ENCODE measurements at regions not wholly inside any gene's neighbourhood (a gene's known extent, or its start where the extent isn't known, plus 50 kb on each side); places are given as distances from the start of the nearest gene placed in this dataset.

DNA sequence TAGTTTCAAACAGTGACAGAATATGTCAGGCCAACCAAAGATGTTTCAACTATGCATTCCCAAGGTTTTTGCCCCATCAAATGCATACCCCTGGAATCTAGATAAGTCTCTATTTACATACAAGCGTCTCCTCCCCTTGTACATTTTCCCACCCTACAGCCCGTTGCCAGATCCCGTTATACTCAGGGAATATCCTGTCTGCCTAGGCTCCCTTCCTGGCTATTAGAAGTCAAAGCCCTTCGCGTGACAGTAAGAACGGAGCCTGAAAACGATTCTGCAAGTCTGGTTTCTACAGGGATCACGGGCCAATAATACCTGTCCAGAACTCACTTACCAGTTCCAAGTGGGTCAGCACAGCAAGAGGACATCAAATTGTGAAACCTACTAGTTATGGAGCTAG, 134.8 kb downstream of the LACC1 start:
- TF ChIP-seq, protein P1, sequence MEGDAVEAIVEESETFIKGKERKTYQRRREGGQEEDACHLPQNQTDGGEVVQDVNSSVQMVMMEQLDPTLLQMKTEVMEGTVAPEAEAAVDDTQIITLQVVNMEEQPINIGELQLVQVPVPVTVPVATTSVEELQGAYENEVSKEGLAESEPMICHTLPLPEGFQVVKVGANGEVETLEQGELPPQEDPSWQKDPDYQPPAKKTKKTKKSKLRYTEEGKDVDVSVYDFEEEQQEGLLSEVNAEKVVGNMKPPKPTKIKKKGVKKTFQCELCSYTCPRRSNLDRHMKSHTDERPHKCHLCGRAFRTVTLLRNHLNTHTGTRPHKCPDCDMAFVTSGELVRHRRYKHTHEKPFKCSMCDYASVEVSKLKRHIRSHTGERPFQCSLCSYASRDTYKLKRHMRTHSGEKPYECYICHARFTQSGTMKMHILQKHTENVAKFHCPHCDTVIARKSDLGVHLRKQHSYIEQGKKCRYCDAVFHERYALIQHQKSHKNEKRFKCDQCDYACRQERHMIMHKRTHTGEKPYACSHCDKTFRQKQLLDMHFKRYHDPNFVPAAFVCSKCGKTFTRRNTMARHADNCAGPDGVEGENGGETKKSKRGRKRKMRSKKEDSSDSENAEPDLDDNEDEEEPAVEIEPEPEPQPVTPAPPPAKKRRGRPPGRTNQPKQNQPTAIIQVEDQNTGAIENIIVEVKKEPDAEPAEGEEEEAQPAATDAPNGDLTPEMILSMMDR (IDR thresholded peaks at IDR 0.05; ENCODE audit: borderline replicate concordance, insufficient read depth, low read depth, low read length) = no peak
- no peak overlapping the region for H3K4me3 ChIP-seq (ENCODE audit: low read depth, low read length)

DNA sequence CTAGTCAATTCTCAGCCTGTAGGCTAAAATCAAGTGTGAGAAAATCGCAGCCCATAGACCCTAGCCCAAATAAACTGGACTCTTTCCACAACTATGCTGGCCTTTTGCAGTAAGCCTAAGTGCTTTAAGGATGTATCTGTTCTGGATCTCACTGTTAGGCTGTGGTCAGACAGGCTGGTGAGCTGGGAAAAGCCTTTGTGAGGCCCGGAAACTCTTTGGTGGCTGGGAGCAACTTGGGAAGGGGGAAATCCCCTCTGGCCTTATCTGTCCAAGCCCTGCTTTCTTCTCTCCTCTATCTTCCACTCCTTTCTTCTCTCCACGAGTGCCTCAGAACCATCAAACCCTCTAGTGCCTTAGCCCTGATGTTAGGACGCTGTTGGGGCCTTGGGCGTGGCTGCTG, 135.4 kb downstream of the LACC1 start:
- TF ChIP-seq, protein P1 (IDR thresholded peaks at IDR 0.05; ENCODE audit: borderline replicate concordance, insufficient read depth, low read depth, low read length) = no peak
- H3K4me3 ChIP-seq (ENCODE audit: low read depth, low read length) = no peak overlapping the region

DNA sequence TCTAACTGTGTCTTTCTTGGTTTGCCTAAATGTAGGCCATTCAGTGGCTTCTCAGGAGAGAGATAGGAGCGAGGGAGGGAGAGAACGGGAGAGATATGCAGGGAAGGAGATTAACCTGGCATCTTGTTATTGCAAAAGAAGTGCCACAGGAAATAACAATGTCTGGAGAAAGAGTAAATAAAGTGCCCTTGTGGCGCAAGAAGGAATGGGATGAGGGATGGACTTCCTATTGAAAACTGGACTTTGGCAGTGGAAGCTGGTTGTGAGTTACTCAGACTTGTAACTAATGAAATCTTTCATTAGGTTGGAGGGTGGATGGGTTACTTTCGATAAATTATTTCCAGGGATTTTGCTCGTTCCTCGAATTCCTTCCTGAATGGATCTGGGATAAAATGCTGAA, 136.1 kb downstream of the LACC1 start:
- H3K4me3 ChIP-seq (ENCODE audit: low read depth, low read length) = no peak overlapping the region
- TF ChIP-seq, protein P1 (IDR thresholded peaks at IDR 0.05; ENCODE audit: borderline replicate concordance, insufficient read depth, low read depth, low read length) = no peak

DNA sequence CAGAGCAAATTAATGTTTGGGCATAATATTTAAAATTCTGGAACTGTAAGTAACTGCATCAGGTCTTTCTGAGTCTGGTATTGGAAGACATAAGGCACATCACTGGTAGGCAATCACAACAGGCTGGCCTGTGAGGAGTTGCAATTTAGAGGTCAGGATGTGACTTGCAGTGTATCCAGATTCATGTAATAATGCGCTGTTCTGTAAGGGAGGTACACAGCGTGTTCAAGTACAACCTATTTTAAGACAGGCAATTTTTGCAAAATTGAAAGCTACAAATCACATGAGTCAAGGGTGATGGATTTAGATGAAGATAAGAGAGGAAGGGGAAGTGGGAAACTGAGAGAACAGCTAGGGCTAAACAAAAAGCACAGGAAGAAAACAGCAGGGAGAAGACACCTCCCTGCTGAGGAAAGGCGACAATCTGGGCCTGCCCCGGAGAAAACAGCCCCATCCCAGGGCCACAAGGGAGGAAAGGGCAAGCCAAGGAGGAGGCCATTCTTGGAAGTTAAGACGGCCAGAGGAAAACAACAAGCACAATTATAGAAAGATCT, 138.1 kb downstream of the LACC1 start:
- H3K4me3 ChIP-seq (ENCODE audit: low read depth, low read length) = no peak overlapping the region
- TF ChIP-seq, protein P1 (IDR thresholded peaks at IDR 0.05; ENCODE audit: borderline replicate concordance, insufficient read depth, low read depth, low read length) = no peak

DNA sequence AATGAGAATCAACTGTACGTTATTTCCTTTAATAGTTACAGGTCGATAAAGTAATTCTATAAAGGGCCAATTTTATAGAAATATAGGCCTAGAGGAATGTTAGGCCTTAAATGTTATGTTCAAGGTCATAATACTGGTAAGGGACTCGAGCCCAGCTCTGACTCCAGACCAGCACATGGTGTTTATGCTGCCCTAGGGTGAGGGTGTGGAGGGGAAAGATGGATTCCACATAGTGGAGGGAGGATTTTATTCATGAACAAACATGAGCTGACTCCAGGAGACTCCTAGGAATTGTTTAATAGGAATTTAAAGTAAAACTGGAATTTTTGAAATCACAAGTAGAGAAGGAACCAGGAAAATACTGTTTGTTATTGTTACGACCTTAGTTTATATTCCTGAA, 139.9 kb downstream of the LACC1 start:
- H3K4me3 ChIP-seq (ENCODE audit: low read depth, low read length) = no peak overlapping the region
- TF ChIP-seq, protein P1 (IDR thresholded peaks at IDR 0.05; ENCODE audit: borderline replicate concordance, insufficient read depth, low read depth, low read length) = no peak

DNA sequence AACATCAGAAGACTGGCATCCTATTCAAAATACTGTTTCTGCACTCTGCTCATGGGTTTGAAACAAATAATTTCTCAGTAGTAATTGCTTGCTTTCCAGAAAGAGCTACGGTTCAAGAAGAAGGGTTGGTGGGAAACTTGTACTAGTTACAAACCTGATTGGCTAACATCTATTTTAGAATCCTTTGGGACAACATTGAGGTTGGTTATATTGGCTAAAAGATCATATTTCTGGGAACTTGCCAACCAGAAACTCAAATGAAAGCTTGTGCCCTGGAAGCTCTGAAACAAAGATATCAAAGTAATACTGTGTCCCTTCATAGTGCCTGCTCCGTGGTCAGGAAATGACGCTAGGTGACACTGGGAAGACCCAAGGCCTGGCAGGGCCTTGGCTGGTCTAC, 141.7 kb downstream of the LACC1 start:
- TF ChIP-seq, protein P1 (IDR thresholded peaks at IDR 0.05; ENCODE audit: borderline replicate concordance, insufficient read depth, low read depth, low read length) = no peak
- H3K4me3 ChIP-seq (ENCODE audit: low read depth, low read length) = no peak overlapping the region

DNA sequence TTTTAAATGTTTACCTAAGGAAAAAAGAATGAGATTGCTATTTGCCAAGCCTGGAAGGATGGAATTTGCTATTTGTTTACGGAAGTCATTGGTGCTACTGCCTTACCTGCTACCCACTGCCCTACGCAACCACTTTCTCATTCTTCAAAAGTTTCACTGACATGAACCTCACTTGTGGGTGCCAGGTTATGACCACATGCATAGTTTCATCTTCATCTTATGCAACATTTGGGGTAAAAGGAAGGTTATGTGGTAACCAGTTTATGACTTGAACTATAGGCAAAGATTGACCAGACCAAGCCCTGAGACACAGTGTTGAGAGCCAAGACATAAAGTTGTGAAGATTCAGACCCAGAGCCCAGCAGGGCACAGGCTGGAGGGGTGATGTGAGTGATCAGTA, 142.5 kb downstream of the LACC1 start:
- TF ChIP-seq, protein P1 (IDR thresholded peaks at IDR 0.05; ENCODE audit: borderline replicate concordance, insufficient read depth, low read depth, low read length) = no peak
- H3K4me3 ChIP-seq (ENCODE audit: low read depth, low read length) = no peak overlapping the region
